ENCODE measurements at regions not wholly inside any gene's neighbourhood (a gene's known extent, or its start where the extent isn't known, plus 50 kb on each side); places are given as distances from the start of the nearest gene placed in this dataset.

- no peak for TF ChIP-seq EZH2 (IDR thresholded peaks at IDR 0.05; ENCODE audit: borderline replicate concordance, low read depth, low read length, severe bottlenecking)
- no peak for TF ChIP-seq CTCF (IDR thresholded peaks at IDR 0.05; ENCODE audit: borderline replicate concordance, extremely low read depth, low read length, poor library complexity, severe bottlenecking)
Observed at GRCh38 chr10:129046065-129046681, 420.9 kb upstream of the MGMT start.
